ENCODE measurements at regions not wholly inside any gene's neighbourhood (a gene's known extent, or its start where the extent isn't known, plus 50 kb on each side); places are given as distances from the start of the nearest gene placed in this dataset.

DNA sequence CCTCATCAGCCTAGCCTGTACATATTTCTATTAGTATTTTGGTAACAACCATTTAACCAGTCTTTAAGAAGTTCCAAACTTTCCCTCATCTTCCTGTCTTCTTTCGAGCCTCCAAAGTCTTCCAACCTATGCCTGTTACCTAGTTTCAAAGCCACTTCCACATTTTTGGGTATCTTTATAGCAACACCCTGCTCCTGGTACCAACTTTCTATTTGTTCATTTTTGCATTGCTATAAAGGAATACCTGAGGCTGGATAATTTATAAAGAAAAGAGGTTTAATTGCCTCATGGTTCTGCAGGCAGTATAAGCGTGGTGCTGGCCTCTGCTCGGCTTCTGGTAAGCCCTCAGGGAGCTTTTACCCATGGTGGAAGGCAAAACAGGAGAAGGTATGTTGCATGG is 578.8 kb upstream of the AUTS2 start:
- DNase-seq (ENCODE audit: extremely low read depth, low read depth), result no peak
- TF ChIP-seq, protein P1, sequence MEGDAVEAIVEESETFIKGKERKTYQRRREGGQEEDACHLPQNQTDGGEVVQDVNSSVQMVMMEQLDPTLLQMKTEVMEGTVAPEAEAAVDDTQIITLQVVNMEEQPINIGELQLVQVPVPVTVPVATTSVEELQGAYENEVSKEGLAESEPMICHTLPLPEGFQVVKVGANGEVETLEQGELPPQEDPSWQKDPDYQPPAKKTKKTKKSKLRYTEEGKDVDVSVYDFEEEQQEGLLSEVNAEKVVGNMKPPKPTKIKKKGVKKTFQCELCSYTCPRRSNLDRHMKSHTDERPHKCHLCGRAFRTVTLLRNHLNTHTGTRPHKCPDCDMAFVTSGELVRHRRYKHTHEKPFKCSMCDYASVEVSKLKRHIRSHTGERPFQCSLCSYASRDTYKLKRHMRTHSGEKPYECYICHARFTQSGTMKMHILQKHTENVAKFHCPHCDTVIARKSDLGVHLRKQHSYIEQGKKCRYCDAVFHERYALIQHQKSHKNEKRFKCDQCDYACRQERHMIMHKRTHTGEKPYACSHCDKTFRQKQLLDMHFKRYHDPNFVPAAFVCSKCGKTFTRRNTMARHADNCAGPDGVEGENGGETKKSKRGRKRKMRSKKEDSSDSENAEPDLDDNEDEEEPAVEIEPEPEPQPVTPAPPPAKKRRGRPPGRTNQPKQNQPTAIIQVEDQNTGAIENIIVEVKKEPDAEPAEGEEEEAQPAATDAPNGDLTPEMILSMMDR (IDR thresholded peaks at IDR 0.05; ENCODE audit: low read depth, low read length), result no peak

DNA sequence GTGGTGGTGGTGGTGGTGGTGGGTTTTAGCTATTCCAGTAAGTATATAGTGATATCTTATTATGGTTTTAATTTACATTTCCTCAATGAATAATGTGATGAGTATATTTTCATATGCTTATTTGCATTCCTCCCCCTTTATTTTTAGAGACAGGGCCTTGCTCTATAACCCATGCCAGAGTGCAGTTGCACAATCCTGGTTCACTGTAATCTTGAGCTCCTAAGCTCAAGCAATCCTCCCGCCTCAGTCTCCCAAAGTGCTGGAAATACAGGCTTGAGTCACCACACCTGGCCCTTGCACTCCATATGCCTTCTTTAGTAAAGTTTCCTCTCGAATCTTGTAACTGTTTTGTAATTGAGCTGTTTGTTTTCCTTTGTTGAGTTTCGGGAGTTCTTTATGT is 577.7 kb upstream of the AUTS2 start:
- no peak for DNase-seq (ENCODE audit: extremely low read depth, low read depth)
- TF ChIP-seq, protein P1 (IDR thresholded peaks at IDR 0.05; ENCODE audit: low read depth, low read length), result no peak

DNA sequence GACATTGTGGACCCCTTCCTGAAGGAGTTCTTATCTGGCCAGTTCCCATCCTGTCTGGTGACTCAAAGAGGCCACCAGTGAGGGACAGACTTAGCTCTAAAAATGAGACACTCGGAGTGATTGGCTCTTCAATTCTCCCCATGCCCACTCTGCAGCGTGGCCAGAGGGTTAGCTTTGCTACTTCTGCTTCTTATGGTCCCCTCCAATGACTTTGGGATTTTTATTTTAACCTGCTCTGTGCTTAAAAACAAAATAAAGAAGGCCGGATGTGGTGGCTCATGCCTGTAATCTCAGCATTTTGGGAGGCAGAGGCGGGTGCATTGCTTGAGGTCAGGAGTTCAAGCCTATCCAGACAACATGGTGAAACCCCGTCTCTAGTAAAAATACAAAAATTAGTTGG is 573.0 kb upstream of the AUTS2 start:
- no peak for DNase-seq (ENCODE audit: extremely low read depth, low read depth)
- TF ChIP-seq, protein P1 (IDR thresholded peaks at IDR 0.05; ENCODE audit: low read depth, low read length), result no peak

DNA sequence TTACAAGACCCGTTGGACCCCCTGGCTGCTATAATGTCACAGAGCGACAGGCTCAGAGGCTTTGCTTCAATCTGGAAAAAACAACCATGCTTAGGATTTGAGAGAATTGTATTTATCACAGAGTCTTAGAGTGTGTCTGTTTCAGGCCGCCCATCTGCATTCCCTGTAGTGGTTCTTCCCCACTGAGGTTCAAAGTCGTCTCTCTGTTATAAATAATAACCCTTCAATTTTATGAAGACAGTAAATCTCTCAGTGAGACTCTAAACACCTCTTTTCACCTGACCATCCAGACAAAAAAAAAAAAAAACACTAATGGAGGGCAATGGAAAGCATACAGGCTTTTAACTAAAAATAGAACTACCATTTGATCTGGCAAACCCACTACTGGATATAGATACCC is 565.4 kb upstream of the AUTS2 start:
- TF ChIP-seq, protein P1 (IDR thresholded peaks at IDR 0.05; ENCODE audit: low read depth, low read length), result no peak
- DNase-seq (ENCODE audit: extremely low read depth, low read depth), result no peak

DNA sequence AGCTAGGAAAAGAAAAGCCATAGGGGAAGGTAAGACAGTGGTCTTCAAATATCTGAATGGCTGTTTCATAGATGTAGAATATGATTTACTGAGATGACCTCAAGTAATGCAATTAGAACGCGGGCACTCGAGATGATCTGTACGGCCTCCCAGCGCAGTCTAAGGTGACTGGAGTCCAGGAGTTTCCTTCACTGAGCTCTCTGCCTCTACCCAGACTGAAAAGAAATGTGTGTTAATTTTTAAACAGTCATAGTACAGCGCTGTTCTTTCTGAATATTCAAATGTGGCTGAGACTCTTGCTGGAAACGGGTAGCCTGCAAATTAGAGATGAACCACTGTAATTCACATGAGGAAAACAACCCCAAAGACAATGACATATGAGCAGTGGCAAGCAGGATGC is 562.4 kb upstream of the AUTS2 start:
- TF ChIP-seq, protein P1 (IDR thresholded peaks at IDR 0.05; ENCODE audit: low read depth, low read length), result no peak
- DNase-seq (ENCODE audit: extremely low read depth, low read depth), result no peak

DNA sequence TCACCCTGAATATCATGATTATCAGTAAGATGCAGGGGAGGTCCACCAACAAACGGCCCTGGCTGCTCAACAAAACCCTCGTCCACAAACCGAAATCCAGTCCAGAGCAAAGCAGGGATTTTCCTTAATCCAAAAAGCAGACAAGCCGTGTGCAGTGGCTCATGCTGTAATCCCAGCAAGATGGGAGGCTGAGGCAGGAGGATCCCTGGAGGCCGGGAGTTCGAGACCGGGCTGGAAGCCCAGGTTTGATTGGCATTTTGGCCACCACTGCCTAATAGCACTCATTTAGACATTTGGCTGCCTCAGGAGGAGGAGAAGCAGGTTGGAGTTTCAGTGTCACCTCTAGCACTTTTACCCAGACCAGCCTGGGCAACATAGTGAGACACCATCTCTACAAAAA is 562.0 kb upstream of the AUTS2 start:
- TF ChIP-seq, protein P1 (IDR thresholded peaks at IDR 0.05; ENCODE audit: low read depth, low read length), result no peak
- DNase-seq (ENCODE audit: extremely low read depth, low read depth), result no peak

DNA sequence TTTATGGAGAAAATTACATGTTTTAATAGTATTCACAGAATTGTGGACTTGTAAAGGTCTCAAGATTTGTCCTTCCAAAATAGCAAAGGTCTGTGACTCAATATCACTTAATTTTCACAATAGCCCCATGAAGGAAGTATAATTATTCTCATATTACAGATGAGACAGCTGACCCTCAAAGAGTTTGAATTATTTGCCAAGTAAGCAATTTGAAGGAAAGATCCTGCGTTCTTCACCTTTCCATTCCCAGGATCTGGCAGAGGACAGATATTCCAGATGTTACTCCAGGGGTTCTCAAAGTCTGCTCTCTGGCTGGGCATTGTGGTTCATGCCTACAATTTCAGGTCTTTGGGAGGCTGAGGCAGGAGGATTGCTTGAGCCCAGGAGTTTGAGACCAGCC is 559.4 kb upstream of the AUTS2 start:
- TF ChIP-seq, protein P1 (IDR thresholded peaks at IDR 0.05; ENCODE audit: low read depth, low read length), result no peak
- DNase-seq (ENCODE audit: extremely low read depth, low read depth), result no peak

Measured in AG09319 (cell line).